ENCODE measurements at regions not wholly inside any gene's neighbourhood (a gene's known extent, or its start where the extent isn't known, plus 50 kb on each side); places are given as distances from the start of the nearest gene placed in this dataset.

- TF ChIP-seq CTCF (IDR thresholded peaks at IDR 0.05; ENCODE audit: control extremely low read depth, extremely low read depth, low read depth, missing control alignments): no peak
- DNase-seq (ENCODE audit: extremely low spot score): no peak
- ChIA-PET CTCF (interaction anchor here (1.0 to 1.4 kb wide), 4 partner anchors 58 to 409 kb away, joined by 3 to 4 read pairs (median 3); no protein-coding TSS in a partner anchor), POLR2A (no interaction called here)
Observed at GRCh38 chr1:163257763-163258162, 55.0 kb upstream of the RGS5 start.

GRCh38 chr1:163258181-163258580, 55.5 kb upstream of the RGS5 start:
- CTCF ChIA-PET: interaction anchor here (0.7 to 1.4 kb wide), 5 partner anchors 26 to 410 kb away, joined by 3 to 4 read pairs (median 3); no protein-coding TSS in a partner anchor
- TF ChIP-seq CTCF (IDR thresholded peaks at IDR 0.05; ENCODE audit: control extremely low read depth, extremely low read depth, low read depth, missing control alignments): no peak
- POLR2A ChIA-PET: no interaction called here
- DNase-seq (ENCODE audit: extremely low spot score): no peak

GRCh38 chr1:163263818-163264655, 57.7 kb upstream of the NUF2 start:
- ChIA-PET POLR2A (no interaction called here), CTCF (interaction anchor here (0.9 kb wide), 1 partner anchor 17 kb away, joined by 3 read pairs; no protein-coding TSS in a partner anchor)
- no peak for TF ChIP-seq CTCF (IDR thresholded peaks at IDR 0.05; ENCODE audit: control extremely low read depth, extremely low read depth, low read depth, missing control alignments)
- no peak for DNase-seq (ENCODE audit: extremely low spot score)

- CTCF ChIA-PET: no interaction called here
- TF ChIP-seq CTCF (IDR thresholded peaks at IDR 0.05; ENCODE audit: control extremely low read depth, extremely low read depth, low read depth, missing control alignments): no peak
- no peak for DNase-seq (ENCODE audit: extremely low spot score)
- POLR2A ChIA-PET: no interaction called here
Observed at GRCh38 chr1:163265547-163265946, 56.2 kb upstream of the NUF2 start.

- DNase-seq (ENCODE audit: extremely low spot score): no peak
- ChIA-PET CTCF (interaction anchor here (0.9 to 1.6 kb wide), 2 partner anchors 19 to 200 kb away, joined by 3 read pairs; no protein-coding TSS in a partner anchor), POLR2A (no interaction called here)
- TF ChIP-seq CTCF (IDR thresholded peaks at IDR 0.05; ENCODE audit: control extremely low read depth, extremely low read depth, low read depth, missing control alignments): no peak
Observed at GRCh38 chr1:163267962-163268361, 53.8 kb upstream of the NUF2 start.

GRCh38 chr1:163271535-163271934, 50.2 kb upstream of the NUF2 start:
- DNase-seq (ENCODE audit: extremely low spot score): no peak
- POLR2A ChIA-PET: no interaction called here
- no peak for TF ChIP-seq CTCF (IDR thresholded peaks at IDR 0.05; ENCODE audit: control extremely low read depth, extremely low read depth, low read depth, missing control alignments)
- CTCF ChIA-PET: no interaction called here
